Caco-2 (cell line): ENCODE measurements at regions not wholly inside any gene's neighbourhood (a gene's known extent, or its start where the extent isn't known, plus 50 kb on each side); places are given as distances from the start of the nearest gene placed in this dataset.

ENCODE experiments used
- BruUV-seq: library from RNA; stranded (reverse); fragments of 400-500 nt; replicated peaks from 2 replicates; lab custom pipeline; 2021; lab: Mats Ljungman, UMichigan
- CTCF ChIA-PET: fragments of 300-600 bp; sonication (Branson Sonifier 250); formaldehyde crosslinking; loops from one replicate; lab custom pipeline; 2022; ENCODE audit warnings: antibody characterized with exemption; lab: Charles Lee
- POLR2A ChIA-PET: fragments of 300-600 bp; sonication (Branson Sonifier 250); formaldehyde crosslinking; loops from one replicate; lab custom pipeline; 2022; ENCODE audit warnings: antibody characterized with exemption; lab: Charles Lee
- DNase-seq, 2 experiments: peaks; one replicate each; pipeline versions ENCODE4 v3.0.0 to v3.0.0-alpha.2; 2020 to 2022
- H3K27me3 ChIP-seq: replicated peaks from 2 replicates; pipeline ENCODE4 v1.6.0; 2011; ENCODE audit warnings: low read length; ENCODE audit not compliant: control insufficient read depth, insufficient read depth
- H3K36me3 ChIP-seq: 2 replicates; pipeline ENCODE4 v1.5.1; 2011; ENCODE audit warnings: low read length; ENCODE audit not compliant: control insufficient read depth, insufficient read depth
- H3K4me1 ChIP-seq: fragments of 250-450 bp; sonication (Bioruptor Pico); 2 replicates; pipeline ENCODE4 v1.5.1; 2020; ENCODE audit warnings: mild to moderate bottlenecking
- H3K4me3 ChIP-seq: 2 replicates; pipeline ENCODE4 v1.5.1; 2011; ENCODE audit warnings: low read depth, mild to moderate bottlenecking, control low read depth, low read length
- H3K9me3 ChIP-seq: fragments of 250-450 bp; sonication (Bioruptor Pico); 2 replicates; pipeline ENCODE4 v1.5.1; 2020; ENCODE audit warnings: mild to moderate bottlenecking, moderate library complexity
- H3K27ac Mint-ChIP-seq: one replicate; pipeline ENCODE4 v1.8.0; 2022; ENCODE audit warnings: mixed read lengths; ENCODE audit not compliant: unreplicated experiment
- H3K27me3 Mint-ChIP-seq: one replicate; pipeline ENCODE4 v1.8.0; 2022; ENCODE audit warnings: mixed read lengths; ENCODE audit not compliant: insufficient read depth, unreplicated experiment
- H3K36me3 Mint-ChIP-seq: one replicate; pipeline ENCODE4 v1.8.0; 2022; ENCODE audit warnings: mild to moderate bottlenecking, mixed read lengths; ENCODE audit not compliant: insufficient read depth, unreplicated experiment
- H3K4me1 Mint-ChIP-seq: one replicate; pipeline ENCODE4 v1.8.0; 2022; ENCODE audit warnings: low read depth, mixed read lengths; ENCODE audit not compliant: unreplicated experiment
- H3K4me3 Mint-ChIP-seq: one replicate; pipeline ENCODE4 v1.8.0; 2022; ENCODE audit warnings: mild to moderate bottlenecking, moderate library complexity, mixed read lengths; ENCODE audit not compliant: unreplicated experiment
- H3K9me3 Mint-ChIP-seq: one replicate; pipeline ENCODE4 v1.8.0; 2022; ENCODE audit warnings: mixed read lengths; ENCODE audit not compliant: unreplicated experiment
- intact Hi-C: fragments of 100-400 bp; cut with micrococcal nuclease; formaldehyde crosslinking; loops from one replicate; pipeline ENCODE4 v1.10.0; 2022; ENCODE audit not compliant: unreplicated experiment
- TF ChIP-seq, protein P1 (sequence below), 2 experiments: fragments of 200-600 bp in 1 of 2; IDR thresholded peaks; 1 replicate in 1 of 2; 2 replicates in 1 of 2; pipeline versions ENCODE4 v1.5.1 to v1.8.0; 2011 to 2022; ENCODE audit warnings: antibody characterized with exemption in 1 of 2, control low read depth in 1 of 2, inconsistent platforms in 1 of 2, low read depth in 1 of 2, low read length in 1 of 2, mild to moderate bottlenecking in 1 of 2, moderate library complexity in 1 of 2; ENCODE audit not compliant: insufficient read depth in 1 of 2, severe bottlenecking in 1 of 2, unreplicated experiment in 1 of 2

DNA sequence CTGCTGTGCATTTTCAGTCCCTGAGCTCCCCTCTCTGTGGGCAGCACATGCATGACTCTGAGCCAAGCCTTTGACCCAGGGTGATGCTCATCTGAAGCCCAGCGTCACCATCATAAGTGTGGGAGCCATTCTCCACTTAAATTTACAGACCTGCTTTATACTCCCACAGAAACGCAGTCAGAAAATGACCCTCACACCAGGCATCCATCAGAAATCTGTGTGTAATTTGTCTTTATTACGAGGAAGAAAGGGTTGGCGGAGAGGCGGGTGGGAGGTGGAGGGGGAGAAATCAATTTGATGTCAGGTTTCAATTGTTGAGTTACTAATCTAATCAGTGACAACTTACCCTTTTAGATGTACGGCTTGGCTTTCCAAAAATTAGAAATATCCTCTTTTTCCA is 353.6 kb downstream of the MAFB start:
- no peaks in the 10 kb centered on the region for H3K4me1 Mint-ChIP-seq
- peaks cover 18% of the 10 kb centered on the region for H3K27me3 Mint-ChIP-seq
- intact Hi-C loops: no loop called here
- H3K9me3 ChIP-seq: no peaks in the 10 kb centered on the region
- H3K27ac Mint-ChIP-seq: no peak overlapping the region
- peaks cover 1% of the 10 kb centered on the region; the same call in 1 of the 2 replicates for H3K27me3 ChIP-seq
- no peaks in the 10 kb centered on the region for H3K36me3 Mint-ChIP-seq
- no peaks in the 10 kb centered on the region for H3K9me3 Mint-ChIP-seq
- ChIA-PET CTCF (no interaction called here), POLR2A (no interaction called here)
- no TSS peak for BruUV-seq
- H3K36me3 ChIP-seq: no peaks in the 10 kb centered on the region
- TF ChIP-seq, protein P1, sequence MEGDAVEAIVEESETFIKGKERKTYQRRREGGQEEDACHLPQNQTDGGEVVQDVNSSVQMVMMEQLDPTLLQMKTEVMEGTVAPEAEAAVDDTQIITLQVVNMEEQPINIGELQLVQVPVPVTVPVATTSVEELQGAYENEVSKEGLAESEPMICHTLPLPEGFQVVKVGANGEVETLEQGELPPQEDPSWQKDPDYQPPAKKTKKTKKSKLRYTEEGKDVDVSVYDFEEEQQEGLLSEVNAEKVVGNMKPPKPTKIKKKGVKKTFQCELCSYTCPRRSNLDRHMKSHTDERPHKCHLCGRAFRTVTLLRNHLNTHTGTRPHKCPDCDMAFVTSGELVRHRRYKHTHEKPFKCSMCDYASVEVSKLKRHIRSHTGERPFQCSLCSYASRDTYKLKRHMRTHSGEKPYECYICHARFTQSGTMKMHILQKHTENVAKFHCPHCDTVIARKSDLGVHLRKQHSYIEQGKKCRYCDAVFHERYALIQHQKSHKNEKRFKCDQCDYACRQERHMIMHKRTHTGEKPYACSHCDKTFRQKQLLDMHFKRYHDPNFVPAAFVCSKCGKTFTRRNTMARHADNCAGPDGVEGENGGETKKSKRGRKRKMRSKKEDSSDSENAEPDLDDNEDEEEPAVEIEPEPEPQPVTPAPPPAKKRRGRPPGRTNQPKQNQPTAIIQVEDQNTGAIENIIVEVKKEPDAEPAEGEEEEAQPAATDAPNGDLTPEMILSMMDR (IDR thresholded peaks at IDR 0.05; ENCODE audit: insufficient read depth in 1 of 2, low read depth in 1 of 2, low read length in 1 of 2, severe bottlenecking in 1 of 2, unreplicated experiment in 1 of 2): no peak
- no peaks in the 10 kb centered on the region for H3K4me1 ChIP-seq
- no peak overlapping the region for H3K4me3 Mint-ChIP-seq
- H3K4me3 ChIP-seq: no peak overlapping the region
- no peak for DNase-seq

DNA sequence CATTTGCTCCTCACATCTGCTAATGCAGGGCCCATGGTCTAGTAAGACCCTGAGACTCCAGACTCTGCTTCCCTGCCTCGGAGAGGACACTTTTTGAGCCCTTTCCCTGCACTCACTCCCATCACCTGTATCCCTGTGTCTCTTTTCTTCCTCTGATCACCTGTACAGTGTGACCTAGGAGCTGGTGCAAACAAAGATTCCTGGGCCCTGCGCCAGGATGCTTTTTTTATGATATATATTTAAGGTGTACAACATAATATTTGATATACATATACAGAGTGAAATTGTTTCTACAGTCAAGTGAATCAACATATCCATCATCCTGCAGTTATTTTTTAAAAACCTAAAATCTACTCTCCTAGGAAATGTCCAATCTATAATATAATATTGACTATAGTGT is 355.4 kb downstream of the MAFB start:
- no peak for DNase-seq

DNA sequence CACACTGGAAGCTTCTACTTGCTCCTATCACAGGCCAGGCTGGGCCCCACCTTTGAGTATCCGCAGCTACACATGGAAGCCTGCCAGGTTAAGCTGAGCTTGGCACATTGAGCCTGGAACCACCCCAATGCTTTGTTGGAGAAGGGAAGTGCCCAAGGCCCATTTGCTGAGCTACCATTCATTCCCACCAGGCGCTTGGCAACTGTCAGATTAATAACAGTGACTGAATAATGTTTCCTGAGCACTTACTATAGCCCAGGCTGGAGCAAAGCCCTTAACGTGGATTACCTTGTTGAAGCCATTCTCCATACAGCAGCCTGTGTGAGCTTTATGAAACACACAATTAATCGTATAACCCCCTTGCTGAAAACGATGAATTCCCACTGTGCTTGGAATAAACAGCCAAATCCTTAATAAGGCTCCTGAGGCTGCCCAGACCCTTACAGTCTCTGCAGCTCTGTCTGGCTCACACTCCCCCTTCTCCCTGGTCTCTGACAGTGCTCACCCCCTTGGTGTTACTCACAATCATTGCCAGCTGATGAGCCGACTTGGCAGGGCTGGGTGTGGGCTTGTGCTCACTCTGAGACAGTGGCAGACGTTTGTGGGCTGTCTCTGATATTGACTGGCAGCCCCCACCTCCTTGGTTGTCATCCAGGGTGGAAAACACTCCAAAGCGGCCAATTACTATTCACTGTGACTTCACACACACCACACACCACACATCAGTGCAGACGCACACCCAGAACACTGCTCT is 357.1 kb downstream of the MAFB start:
- DNase-seq: no peak
- ChIA-PET CTCF (interaction anchor here (0.5 kb wide), 1 partner anchor 1105 kb away, joined by 3 read pairs; no protein-coding TSS in a partner anchor), POLR2A (no interaction called here)
- H3K4me1 Mint-ChIP-seq: no peaks in the 10 kb centered on the region
- intact Hi-C loops: no loop called here
- no TSS peak for BruUV-seq
- Histone ChIP-seq H3K27me3 (0 out of 2 replicates have a peak, but pooled peaks cover 2% of the 10 kb centered on the region), H3K4me1 (no peaks in the 10 kb centered on the region), H3K36me3 (no peaks in the 10 kb centered on the region), H3K4me3 (no peak overlapping the region), H3K9me3 (no peaks in the 10 kb centered on the region)
- no peaks in the 10 kb centered on the region for H3K36me3 Mint-ChIP-seq
- TF ChIP-seq, protein P1 (IDR thresholded peaks at IDR 0.05; ENCODE audit: insufficient read depth in 1 of 2, low read depth in 1 of 2, low read length in 1 of 2, severe bottlenecking in 1 of 2, unreplicated experiment in 1 of 2): no peak
- no peak overlapping the region for H3K27ac Mint-ChIP-seq
- H3K27me3 Mint-ChIP-seq: peaks cover 14% of the 10 kb centered on the region
- no peaks in the 10 kb centered on the region for H3K9me3 Mint-ChIP-seq
- no peak overlapping the region for H3K4me3 Mint-ChIP-seq

More for the DNA sequence above, 355.4 kb downstream of the MAFB start:
- Mint-ChIP-seq H3K27ac (no peak overlapping the region), H3K4me3 (no peak overlapping the region), H3K36me3 (no peaks in the 10 kb centered on the region), H3K27me3 (peaks cover 14% of the 10 kb centered on the region), H3K4me1 (no peaks in the 10 kb centered on the region), H3K9me3 (no peaks in the 10 kb centered on the region)
- Histone ChIP-seq H3K9me3 (no peaks in the 10 kb centered on the region), H3K36me3 (no peaks in the 10 kb centered on the region), H3K4me1 (no peaks in the 10 kb centered on the region), H3K27me3 (peaks cover 1% of the 10 kb centered on the region; the same call in 1 of the 2 replicates), H3K4me3 (no peak overlapping the region)
- ChIA-PET CTCF (no interaction called here), POLR2A (no interaction called here)
- intact Hi-C loops: no loop called here
- BruUV-seq: no TSS peak
- TF ChIP-seq, protein P1 (IDR thresholded peaks at IDR 0.05; ENCODE audit: insufficient read depth in 1 of 2, low read depth in 1 of 2, low read length in 1 of 2, severe bottlenecking in 1 of 2, unreplicated experiment in 1 of 2): no peak
